NCI-H187 (cell line): ENCODE measurements at regions not wholly inside any gene's neighbourhood (a gene's known extent, or its start where the extent isn't known, plus 50 kb on each side); places are given as distances from the start of the nearest gene placed in this dataset.
"Not testable (repeated sequence)": the region's sequence is repeated elsewhere in the genome, so short reads cannot be mapped to it uniquely, and the experiment has no call there.

Source experiments
- DNase-seq, 2 experiments: peaks; one replicate each; lab custom pipeline; 2025; lab: John Stamatoyannopoulos, UW

- no peak for DNase-seq
These were observed 351.7 kb upstream of the MDGA2 start for GRCh38 chr14:48027115-48027514.

DNA sequence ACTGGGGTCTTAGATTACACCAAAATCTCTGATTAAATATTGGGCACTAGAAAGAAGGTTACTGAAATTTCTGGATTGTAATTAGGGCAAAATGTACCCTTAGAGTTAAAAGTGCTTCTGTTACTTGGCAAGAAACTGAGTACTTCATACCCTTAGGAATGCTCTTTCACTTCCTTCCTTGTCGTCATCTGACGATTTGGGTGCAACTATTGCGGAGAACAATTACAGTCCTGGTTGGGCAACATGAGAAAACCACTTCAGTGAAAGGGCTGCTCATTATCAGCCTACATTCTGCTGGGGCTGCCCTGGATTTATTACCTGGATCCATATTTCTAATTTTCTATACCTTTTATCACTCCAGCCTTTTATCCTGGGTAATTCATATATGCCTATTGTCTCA, 348.5 kb upstream of the MDGA2 start:
- no peak for DNase-seq

DNA sequence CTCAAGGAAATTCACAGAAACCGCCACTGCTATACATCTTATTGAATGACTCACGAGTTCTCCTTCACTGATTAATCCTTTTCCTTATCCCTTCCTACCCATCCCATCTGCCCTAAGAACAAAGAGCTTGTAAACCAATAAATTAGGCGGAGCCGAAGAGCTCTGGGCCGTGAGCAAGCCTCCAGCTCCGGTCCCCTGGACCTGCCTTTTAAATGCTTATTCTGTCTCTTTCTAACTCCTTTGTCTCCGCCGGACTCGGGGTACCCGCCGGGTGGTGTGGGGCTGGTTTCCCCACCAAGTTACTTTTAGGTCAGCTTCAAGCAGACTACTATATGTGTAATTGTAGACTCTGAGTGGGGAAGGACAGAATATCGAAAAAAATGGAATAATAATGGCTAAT, 336.1 kb upstream of the MDGA2 start:
- DNase-seq: not testable (repeated sequence)

DNA sequence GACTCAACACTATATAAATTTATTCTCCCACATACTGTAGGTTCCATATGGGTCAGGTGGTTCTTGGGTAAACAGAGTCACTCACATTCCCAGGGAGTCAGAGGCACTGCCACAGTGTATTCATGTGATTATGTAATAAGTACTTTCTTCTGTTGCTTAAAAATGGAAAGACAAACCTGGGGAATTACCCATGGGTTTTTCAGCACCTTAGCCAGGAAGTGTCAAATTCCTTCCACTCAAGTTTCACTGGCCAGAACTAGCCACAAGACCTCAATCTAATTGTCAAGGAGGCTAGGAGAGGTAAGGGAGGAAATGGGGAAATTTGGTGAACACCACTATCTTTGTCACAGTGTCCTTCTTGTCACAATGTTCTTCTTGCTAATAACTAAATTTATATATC, 333.2 kb upstream of the MDGA2 start:
- no peak for DNase-seq

- no peak for DNase-seq
These were observed 330.6 kb upstream of the MDGA2 start for GRCh38 chr14:48005986-48006385.

DNA sequence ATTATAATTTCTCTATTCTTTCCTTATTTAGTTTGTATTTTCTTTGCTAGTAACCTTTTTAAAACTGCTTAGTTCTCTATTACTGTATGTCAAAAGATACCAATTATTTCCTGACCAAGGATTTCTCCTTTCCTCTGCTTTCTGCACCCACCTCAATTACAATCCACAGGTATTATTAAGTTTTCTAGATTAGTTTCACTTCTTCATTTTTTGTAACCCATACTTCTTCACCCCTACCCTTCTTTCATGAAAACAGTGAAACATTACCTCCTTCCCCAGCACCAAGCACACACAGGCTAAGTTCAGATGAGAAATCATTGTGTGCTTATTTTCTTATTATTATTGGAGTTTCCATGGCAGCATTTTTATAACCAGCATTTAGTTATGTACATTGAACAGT, 318.5 kb upstream of the MDGA2 start:
- no peak for DNase-seq

DNA sequence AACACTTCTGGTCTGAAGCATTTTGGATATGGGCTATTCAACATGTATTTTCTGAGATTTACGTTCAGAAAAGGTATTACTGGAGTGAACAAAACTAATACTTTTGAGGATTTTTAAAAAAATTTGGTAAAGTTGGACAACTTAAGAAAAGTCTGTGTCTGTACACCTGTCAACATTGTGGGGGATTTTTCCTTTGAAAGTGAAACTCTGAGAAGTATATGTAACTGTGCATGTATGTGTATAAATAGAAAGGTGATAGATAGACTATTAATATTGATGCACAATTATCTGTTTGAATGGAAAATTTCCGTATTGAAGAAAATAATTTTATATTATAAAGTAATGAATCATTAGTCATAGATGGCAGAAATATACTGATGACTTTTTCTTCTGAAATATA, 312.8 kb upstream of the MDGA2 start:
- no peak for DNase-seq

- DNase-seq: no peak
These were observed 303.5 kb upstream of the MDGA2 start for GRCh38 chr14:47978871-47979270.

DNA sequence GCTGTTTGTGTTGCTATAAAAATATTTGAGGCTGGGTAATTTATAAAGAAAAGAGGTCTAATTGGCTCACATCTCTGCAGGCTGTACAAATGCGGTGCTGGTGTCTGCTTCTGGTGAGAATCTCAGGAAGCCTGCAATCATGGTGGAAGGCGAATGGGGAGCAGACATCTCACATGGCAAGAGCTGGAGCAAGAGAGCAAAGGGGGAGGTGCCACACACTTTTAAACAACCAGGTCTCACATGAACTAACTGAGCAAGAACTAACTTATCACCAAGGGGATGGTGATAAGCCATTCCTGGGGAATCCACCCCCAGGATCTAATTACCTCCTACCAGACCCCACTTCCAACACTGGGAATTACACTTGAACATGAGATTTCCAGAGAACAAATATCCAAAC, 300.7 kb upstream of the MDGA2 start:
- no peak for DNase-seq

- no peak for DNase-seq
These were observed 290.8 kb upstream of the MDGA2 start for GRCh38 chr14:47966076-47966810.

GRCh38 chr14:47961634-47962033, 286.2 kb upstream of the MDGA2 start:
- DNase-seq: no peak

- DNase-seq: no peak
These were observed 284.3 kb upstream of the MDGA2 start for GRCh38 chr14:47959740-47960139.

DNA sequence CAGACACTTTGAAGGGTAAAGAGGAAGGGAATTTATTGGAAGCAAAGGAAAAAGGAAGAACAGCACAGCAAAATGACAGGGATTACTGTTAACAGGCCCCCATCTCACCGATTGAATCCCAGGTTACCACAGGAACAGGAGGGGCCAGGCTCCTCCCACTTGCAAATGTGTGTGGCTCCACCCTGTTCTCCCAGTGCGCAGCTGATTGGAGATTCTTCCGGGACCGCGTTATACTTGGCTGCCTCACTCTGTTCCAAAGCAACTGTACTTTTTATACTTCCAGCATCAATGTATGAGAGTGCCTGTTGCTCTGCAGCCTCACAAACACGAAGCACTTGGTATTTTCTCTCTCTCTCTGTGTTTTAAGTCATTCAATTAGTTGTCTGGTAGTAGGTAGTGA, 273.6 kb upstream of the MDGA2 start:
- no peak for DNase-seq

DNA sequence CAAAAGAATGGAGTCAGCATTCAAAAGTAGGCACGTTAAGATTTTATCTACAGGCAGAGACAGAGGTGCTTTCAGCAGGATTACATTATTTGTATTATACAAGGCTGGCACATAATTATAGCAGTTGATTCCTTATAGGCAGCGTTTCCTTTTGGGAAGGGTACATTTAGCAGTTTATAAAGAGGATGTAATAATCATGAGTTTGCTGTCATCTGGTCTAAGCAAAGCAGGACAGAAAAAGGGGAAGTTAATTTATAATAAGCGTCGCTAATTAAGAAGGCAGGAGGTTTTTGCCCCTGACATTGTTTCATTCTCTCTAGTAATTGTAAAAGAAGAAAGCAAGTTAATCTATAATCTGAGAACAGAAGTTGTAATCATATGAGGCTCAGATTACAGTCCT, 259.9 kb upstream of the MDGA2 start:
- no peak for DNase-seq

- no peak for DNase-seq
These were observed 253.9 kb upstream of the MDGA2 start for GRCh38 chr14:47929334-47929733.

- DNase-seq: no peak
These were observed 245.7 kb upstream of the MDGA2 start for GRCh38 chr14:47921133-47921532.

DNA sequence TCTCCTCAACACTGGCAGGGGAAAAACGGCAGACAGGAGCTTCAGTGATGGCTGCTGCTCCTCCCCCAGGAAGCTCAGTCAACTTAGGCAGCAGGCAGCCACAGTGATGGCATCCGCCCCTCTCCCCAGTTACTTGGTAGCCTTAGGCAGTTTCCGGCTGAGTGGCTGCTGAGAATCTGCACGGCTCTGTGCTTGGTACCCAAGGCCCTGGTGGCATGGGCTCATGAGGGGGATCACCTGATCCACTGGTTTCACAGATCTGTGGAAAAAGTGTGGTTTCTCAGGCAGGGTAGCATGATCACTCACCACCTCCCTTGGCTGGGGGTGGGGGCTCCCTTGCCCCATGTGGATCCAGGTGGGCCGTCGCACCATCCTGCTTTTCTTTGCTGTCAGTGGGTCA, 244.6 kb upstream of the MDGA2 start:
- DNase-seq: no peak

DNA sequence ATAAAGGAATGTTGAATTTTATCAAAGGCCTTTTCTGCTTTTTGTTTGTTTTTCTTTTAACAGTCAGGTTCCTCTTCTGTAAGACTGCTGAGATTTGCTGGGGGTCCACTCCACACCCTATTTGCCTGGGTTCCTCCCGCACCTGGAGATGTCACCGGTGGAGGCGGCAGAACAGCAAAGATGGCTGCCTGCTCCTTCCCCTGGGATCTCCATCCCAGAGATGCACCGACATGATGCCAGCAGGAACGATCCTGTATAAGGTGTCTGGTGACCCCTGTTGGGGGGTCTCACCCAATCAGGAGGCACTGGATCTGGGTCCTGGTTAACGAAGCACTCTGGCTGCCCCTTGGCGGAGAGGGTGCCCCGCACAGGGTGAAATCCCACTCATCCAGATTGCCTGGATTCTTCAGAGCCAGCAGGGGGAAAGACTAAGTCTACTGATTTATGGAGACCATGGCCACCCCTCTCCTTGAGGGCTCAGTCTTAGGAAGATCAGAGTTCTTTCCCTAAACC, 244.0 kb upstream of the MDGA2 start:
- DNase-seq: no peak

- no peak for DNase-seq
These were observed 242.0 kb upstream of the MDGA2 start for GRCh38 chr14:47917344-47917954.

GRCh38 chr14:47901141-47901540, 225.7 kb upstream of the MDGA2 start:
- DNase-seq: not testable (repeated sequence)

GRCh38 chr14:47899685-47900084, 224.3 kb upstream of the MDGA2 start:
- DNase-seq: no peak

- no peak for DNase-seq
These were observed 198.9 kb upstream of the MDGA2 start for GRCh38 chr14:47874350-47874749.

- DNase-seq: no peak
These were observed 197.2 kb upstream of the MDGA2 start for GRCh38 chr14:47872588-47872987.

DNA sequence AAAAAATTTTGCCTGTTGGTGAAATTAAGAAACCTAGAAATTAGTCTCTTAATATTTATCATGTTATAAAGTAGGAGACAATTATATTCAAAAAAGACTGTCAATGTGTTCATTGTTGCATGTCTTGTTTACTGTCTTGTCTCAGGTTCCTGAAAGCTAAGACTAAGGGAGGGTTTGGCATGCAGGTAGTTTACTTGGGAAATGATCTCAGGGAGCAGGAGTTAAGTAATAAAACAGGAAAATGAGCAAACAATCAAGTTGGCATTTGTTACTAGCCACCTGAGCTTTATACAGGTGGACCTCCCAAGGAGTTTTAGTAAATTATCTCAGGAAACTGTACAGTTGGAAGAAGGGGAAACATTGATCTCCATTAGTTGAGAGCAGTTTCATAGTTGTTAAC, 188.0 kb upstream of the MDGA2 start:
- no peak for DNase-seq
